IPS-NIHi11 (cell line): ENCODE measurements at regions not wholly inside any gene's neighbourhood (a gene's known extent, or its start where the extent isn't known, plus 50 kb on each side); places are given as distances from the start of the nearest gene placed in this dataset.
"Not testable (repeated sequence)": the region's sequence is repeated elsewhere in the genome, so short reads cannot be mapped to it uniquely, and the experiment has no call there.

Experiments
- DNase-seq: peaks from one replicate; pipeline ENCODE4 v3.0.0; 2012; ENCODE audit warnings: mixed read lengths, low spot score

- DNase-seq = no peak
Observed at GRCh38 chr6:112983713-112984261, 636.7 kb downstream of the RFPL4B start.

GRCh38 chr6:112984899-112985298, 637.8 kb downstream of the RFPL4B start:
- no peak for DNase-seq

- DNase-seq = no peak
Observed at GRCh38 chr6:112986321-112986720, 639.2 kb downstream of the RFPL4B start.

GRCh38 chr6:112988748-112989147, 641.6 kb downstream of the RFPL4B start:
- no peak for DNase-seq

GRCh38 chr6:112990971-112991370, 643.8 kb downstream of the RFPL4B start:
- no peak for DNase-seq

DNA sequence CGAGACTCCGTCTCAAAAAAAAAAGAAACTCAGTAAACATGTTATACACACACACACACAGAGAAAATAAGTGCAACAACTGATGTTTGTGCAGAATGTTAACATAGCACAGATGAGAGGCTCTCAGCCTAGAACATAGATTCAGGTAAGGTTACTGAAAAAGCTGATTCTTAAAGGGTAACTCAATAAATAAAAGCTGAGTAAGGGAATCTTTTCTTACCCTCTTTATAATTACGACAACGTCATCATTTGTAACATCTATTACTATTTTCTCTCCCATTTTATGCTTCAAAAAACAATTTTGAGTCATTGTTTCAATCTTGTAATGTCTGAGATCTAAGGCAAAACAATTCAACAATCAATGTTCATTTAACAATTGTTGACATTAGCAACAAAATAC, 644.8 kb downstream of the RFPL4B start:
- DNase-seq = no peak

DNA sequence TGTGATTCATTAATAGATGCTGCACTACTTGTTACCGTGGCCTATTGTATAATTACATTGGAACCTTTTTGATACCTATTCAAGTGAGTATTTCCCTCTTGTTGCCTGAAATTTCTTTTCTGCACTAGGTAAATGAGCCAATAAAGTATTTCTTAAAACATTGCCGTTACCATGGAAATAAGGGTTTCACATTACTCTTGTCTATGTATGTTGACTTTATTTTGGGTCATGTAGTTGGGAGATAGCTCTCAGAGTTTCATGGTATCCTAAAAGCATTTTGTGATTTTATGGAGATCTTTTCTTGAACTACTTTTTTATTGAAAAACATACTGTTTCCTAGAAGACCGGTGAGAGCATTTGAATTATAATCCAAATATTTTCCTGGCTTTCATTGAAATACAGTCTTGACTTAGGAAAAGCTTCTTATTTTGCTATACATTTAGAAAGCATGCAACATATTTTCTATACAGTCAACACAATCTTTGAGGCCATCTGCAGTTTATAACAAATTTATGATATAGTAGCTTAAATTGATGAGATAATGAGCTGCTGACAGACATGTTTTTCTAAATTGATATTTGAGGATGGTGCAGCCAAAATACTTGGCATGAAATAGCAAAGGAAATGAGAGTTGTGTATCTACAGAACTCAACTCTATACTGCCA, 650.4 kb downstream of the RFPL4B start:
- no peak for DNase-seq

GRCh38 chr6:113004054-113004453, 656.9 kb downstream of the RFPL4B start:
- no peak for DNase-seq

GRCh38 chr6:113004470-113005270, 657.5 kb downstream of the RFPL4B start:
- no peak for DNase-seq

GRCh38 chr6:113006494-113006893, 659.4 kb downstream of the RFPL4B start:
- no peak for DNase-seq

- no peak for DNase-seq
Observed at GRCh38 chr6:113009682-113010081, 662.6 kb downstream of the RFPL4B start.

GRCh38 chr6:113010196-113010989, 663.3 kb downstream of the RFPL4B start:
- no peak for DNase-seq

DNA sequence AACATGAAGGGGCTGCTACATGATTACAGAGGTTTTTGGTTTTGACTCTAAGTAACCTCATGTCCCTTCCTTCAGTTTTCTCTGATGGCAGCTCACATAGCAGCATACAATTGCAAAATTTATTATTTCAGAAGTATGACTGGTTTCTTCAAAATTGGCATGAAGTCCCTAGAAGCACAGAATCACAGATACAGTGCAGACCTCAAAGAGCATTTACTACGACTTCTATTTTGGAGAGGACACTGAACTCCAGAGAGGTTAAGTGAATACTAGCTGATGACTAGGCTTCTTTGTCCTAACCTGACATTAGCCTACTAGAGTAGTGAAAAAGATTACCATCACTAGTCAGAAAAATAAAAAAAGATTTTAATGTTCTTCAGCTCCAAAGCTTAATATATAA, 664.3 kb downstream of the RFPL4B start:
- no peak for DNase-seq

GRCh38 chr6:113011801-113012200, 664.7 kb downstream of the RFPL4B start:
- no peak for DNase-seq

DNA sequence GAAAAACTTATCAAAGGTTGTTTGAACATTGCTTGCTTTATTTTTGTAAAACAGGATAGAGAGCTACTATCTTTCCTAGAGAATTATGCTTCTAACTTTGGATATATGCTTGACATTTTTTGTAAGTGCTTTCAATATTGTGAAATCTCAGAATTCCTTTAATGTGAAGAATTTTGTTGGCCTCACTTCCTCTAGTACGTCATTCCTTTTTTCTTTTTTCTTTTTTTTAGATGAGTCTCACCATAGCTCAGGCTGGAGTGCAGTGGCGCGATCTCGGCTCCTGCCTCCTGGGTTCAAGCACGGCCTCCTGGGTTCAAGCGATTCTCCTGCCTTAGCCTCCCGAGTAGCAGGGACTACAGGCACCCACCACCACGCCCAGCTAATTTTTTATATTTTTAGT, 668.1 kb downstream of the RFPL4B start:
- DNase-seq = no peak

GRCh38 chr6:113017353-113017752, 670.2 kb downstream of the RFPL4B start:
- no peak for DNase-seq

DNA sequence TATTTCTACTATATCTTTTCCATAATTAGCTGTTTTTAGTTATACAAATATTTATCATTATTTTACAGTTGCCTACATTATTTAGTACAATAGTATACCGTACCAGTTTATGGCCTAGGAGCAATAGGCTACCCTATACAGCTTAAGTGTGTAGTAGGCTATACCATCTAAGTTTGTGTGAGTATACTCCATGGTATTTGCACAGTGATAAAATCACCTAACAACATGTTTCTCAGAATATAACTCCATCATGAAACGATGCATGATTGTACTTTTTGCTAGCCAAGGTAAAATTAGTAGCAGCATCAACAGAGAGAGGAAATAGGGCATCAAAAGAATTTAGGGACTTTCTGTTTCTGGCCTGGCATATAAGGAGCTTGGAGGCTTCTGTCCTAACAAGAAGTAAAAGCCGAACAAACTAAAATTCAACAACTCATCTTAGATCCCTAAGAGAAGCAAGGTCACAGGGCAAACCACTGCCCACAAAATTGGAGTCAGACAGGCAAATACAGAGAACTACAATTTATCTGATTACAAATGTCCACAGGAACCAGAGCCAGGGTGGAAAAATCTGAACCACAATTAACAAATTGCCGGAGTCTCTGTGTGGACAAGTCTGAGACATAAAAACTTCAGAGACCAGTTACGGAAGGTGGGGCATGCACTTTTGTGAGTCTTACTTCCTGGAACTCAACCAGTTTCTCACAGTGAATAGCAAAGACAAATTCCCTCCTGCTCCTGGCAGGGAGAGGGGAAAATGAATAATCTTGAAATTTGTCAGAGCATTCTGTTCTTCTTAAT, 671.4 kb downstream of the RFPL4B start:
- no peak for DNase-seq

DNA sequence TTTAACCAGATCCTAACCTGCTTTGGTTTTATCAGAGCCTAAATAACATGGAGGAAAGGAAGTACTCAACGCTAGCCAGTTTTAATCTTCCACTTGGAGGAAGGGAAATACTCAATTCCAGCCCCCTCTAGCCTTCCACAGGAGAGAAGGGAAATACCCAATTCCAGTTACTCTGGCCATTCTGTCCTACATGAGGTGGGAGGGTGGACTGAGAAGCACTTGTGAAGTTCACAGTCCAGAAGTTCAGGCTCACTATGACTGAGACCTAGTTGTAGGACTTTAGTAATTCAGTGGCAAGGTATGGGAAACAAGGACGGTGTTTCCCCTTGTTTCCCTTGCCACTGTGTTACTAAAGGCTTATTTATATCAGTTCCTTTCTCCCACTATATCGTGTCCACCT, 672.0 kb downstream of the RFPL4B start:
- no peak for DNase-seq

- no peak for DNase-seq
Observed at GRCh38 chr6:113027780-113028179, 680.6 kb downstream of the RFPL4B start.

GRCh38 chr6:113029161-113029560, 682.0 kb downstream of the RFPL4B start:
- DNase-seq = not testable (repeated sequence)

- no peak for DNase-seq
Observed at GRCh38 chr6:113031591-113032238, 684.6 kb downstream of the RFPL4B start.
